Epithelial cell of proximal tubule (primary cell): ENCODE measurements at regions not wholly inside any gene's neighbourhood (a gene's known extent, or its start where the extent isn't known, plus 50 kb on each side); places are given as distances from the start of the nearest gene placed in this dataset.
A peak's percentile ranks its signal among the peaks of the same experiment; 100 is the strongest.

ENCODE experiments used
- DNase-seq: peaks from one replicate; pipeline ENCODE4 v3.0.0-alpha.2; 2011; ENCODE audit warnings: low read depth
- H3K4me3 ChIP-seq: 2 replicates; pipeline ENCODE4 v1.5.1; 2011; ENCODE audit warnings: low read depth, mild to moderate bottlenecking, low read length
- TF ChIP-seq, protein P1 (sequence below): conservative IDR thresholded peaks from 2 replicates; pipeline ENCODE4 v1.5.1; 2012; ENCODE audit warnings: low read depth, mild to moderate bottlenecking, low read length

DNA sequence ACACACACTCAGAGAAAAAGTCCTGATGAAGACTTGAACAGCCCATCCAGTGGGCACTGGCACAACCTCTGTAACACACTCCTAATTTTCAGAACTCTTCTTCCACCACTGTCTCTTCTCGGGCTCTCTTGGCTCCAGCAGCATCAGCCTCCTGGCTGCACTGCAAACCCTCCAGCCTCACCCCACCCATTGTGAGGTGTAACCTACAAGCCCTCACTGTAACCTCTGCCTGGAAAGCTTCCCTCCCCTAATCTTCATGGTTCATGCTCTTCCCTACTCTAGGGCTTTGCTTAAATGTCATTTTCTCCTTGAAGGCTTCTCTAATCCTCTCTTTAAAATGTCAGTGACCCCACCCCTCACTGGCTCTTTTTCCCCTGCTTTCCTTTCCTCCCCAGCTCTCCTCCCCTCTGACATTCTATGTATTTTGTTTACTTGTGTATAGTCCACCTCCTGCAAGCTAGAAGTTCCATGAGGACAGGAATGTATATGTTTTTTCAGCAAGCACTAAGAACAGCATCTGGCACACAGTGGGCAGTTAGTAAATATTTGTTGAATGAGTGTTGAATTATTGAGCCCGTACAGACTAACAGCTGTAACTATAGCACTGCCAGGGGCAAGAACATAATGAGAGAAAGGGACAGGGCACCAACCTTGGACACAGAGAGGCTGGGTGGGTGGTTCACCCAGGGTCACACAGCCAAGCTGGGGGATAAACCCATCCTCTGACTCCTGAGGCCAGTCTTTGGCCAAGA lies 76.4 kb downstream of the ESM1 start:
- DNase-seq, result no peak
- H3K4me3 ChIP-seq, result no peak overlapping the region
- TF ChIP-seq, protein P1, sequence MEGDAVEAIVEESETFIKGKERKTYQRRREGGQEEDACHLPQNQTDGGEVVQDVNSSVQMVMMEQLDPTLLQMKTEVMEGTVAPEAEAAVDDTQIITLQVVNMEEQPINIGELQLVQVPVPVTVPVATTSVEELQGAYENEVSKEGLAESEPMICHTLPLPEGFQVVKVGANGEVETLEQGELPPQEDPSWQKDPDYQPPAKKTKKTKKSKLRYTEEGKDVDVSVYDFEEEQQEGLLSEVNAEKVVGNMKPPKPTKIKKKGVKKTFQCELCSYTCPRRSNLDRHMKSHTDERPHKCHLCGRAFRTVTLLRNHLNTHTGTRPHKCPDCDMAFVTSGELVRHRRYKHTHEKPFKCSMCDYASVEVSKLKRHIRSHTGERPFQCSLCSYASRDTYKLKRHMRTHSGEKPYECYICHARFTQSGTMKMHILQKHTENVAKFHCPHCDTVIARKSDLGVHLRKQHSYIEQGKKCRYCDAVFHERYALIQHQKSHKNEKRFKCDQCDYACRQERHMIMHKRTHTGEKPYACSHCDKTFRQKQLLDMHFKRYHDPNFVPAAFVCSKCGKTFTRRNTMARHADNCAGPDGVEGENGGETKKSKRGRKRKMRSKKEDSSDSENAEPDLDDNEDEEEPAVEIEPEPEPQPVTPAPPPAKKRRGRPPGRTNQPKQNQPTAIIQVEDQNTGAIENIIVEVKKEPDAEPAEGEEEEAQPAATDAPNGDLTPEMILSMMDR, result no peak

DNA sequence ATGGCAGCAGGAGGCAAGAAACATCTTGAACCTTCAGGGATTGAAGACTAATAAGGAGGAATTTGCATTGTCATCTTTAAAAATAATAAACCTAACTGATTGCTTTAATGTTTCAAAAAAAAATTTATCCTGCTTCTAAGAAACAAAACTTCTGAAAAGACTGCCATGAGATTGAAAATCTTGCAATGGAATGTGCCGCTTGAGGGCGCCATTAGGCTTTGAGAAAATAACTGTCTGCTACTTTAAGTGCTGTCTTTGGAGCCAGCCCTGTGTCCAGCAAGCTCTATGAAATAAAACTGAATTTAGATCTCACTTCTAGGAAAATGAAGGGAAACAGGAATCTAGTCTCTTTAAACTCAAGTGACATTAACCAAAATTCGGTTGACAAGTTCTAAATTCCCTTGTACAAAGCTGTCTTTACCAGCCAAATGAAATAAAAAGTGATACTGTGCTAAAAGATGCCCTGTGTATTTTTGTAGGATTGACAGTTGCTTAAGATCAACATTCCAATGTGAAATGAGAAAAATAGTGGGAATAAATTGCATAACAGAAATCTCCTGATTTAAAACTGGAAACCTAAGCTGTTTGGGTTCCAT lies 79.4 kb downstream of the ESM1 start:
- TF ChIP-seq, protein P1, result peak; percentile 84
- H3K4me3 ChIP-seq, result no peak overlapping the region
- DNase-seq, result no peak

DNA sequence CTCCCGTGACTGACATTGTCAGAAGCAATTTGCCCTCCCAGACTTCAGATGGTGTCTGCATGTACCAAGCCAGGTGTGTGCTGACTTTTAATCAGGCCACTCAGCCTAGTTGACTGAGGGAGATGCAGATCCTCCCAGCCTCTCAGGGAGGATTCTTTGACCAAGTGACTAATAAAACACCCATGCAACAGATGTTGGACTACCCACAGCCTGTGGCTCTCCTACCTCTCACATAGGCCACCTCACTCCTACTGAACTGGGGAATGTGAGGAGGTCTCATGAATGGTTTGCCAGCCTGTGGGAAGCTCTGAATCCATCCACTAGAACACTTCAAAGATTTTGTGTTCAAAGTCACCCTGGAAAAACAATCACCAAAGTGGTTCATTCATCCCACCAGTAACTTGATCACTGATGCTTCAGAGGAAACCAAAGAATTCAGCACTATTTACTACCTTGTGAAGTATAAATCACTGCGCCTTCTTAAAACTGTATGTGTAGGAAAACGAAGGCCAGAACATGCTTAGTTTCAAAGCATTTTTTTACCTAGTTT lies 80.1 kb downstream of the ESM1 start:
- TF ChIP-seq, protein P1, result no peak
- no peak overlapping the region for H3K4me3 ChIP-seq
- no peak for DNase-seq

DNA sequence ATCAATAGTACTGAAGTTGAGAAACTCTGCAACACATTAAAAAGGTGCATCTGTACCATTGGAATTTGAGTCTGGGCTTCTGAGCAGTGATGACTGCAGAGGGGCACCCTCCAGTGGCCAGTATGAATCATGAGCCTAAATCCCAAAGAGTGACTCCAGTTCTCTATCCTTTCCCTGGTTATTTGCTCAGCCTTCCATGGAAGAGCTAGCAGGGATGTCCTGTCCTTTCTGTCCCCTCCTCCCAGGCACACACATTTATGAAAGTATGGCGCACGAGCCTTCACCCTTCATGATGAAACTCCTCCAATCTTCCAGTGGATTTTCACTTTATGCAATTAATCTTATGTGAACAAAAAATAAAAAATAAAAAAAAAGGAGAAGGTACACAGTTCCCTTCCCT lies 81.0 kb downstream of the ESM1 start:
- TF ChIP-seq, protein P1, result peak; percentile 72
- H3K4me3 ChIP-seq, result no peak overlapping the region
- no peak for DNase-seq

DNA sequence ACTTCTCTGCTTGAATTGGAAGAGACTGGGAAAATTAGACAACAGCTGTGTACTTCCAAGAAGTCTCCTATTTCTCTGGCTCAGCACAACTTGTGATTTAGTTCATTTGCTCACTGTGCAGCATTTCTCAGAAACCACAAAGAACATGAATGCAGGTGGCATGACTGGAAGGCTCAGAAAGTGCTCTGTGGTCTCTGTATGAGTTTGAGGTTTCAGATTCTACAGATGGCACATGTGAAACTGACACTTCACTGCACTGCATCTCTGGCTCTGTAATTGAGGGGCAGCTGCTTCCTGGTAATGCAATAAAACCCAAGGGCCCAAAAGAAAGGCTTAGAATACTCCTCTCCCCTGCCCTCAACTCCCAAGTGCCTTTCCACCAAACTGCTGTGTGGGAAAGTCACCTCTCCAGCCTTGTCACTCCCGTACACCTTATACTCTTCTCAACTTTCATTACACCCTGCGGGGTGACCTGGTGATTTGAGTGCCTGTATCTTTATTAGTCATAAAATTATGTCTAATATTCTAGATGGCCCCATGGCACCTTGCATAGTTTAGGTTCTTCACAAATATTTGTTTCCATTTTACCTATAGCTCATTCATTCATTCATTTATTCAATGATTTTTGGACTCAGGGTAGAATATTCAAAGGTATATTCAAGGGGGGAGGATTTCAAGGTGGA lies 82.5 kb downstream of the ESM1 start:
- TF ChIP-seq, protein P1, result no peak
- no peak for DNase-seq
- no peak overlapping the region for H3K4me3 ChIP-seq

DNA sequence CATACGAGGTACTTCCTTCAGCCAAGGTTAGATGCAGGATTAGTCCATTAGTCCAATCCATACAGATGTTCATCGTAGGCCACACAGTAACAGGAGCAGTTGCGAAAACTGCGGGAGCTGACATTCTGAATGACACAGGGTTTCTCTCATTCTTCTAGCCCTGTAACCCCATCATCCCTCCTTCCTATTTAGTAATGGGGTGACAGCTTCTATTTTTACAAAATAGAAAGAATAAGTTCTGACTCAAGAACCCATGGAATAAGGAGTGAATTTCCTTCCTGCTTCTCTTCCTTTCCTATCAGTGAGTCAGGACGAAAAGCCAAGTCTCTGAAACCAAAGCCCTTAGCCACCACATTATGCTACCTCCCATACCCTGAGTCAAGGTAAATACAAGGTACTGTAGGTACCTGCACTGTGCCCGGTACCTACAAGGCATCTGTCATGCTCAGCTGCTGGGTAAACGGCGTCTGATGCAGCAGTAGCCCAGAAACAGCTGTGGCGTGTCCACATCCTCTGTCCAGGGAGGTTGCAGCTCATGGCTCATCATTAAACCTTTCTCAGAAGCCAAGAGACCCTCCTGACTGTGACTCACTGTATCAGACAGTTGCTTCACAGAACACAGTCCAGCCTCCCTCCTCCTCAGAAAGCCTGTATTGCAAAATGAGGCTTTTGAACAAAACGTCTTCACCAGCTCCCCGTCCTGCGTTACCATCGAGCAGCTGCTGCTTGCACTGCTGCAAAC lies 84.2 kb downstream of the ESM1 start:
- no peak overlapping the region for H3K4me3 ChIP-seq
- peak; percentile 85 for DNase-seq

More for the DNA sequence above, 84.2 kb downstream of the ESM1 start:
- TF ChIP-seq, protein P1, result no peak
